ENCODE measurements at regions not wholly inside any gene's neighbourhood (a gene's known extent, or its start where the extent isn't known, plus 50 kb on each side); places are given as distances from the start of the nearest gene placed in this dataset.
"Not testable (repeated sequence)": the region's sequence is repeated elsewhere in the genome, so short reads cannot be mapped to it uniquely, and the experiment has no call there.

DNA sequence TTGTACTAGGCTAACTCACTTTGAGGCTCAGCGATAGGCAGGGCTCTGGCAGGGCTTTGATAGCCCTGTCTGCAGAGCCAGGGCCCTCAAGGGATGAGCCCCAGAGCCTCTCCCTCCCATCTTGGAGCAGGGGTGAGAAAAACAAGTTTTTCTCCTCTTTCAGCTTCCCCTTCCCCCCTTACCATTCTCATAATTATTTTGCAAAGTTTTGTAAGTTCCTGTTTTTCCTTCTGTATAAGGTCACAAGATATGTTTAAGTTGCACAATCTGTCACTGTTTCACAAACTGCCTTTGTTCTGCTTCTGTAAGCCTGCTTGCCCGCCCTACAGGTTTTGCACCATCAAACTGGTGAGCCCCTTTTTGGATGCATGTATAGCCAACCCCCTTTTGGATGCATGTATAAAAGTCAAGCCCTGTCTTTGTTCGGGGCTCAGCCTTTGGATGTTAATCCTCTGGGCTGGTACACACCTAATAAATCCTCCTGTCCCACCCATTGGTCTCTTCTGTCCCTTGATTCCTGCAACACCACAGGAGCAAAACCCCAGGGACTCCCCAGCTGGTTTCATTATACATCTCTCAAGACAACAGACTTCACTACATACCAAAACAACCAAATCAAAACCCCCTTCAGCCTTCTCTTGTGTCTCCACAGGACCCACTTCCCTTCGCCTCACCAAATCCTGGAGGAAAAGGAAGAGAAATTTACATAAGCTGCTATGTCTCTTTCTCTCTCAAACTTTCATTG, 52.5 kb upstream of the RESF1 start:
- Histone ChIP-seq H3K4me3 (ENCODE audit: insufficient read depth, low read depth, low read length, poor library complexity, severe bottlenecking) (no peak overlapping the region), H3K27ac (ENCODE audit: insufficient read depth, low read length, poor library complexity, severe bottlenecking) (no peak overlapping the region)
- no peak for DNase-seq

DNA sequence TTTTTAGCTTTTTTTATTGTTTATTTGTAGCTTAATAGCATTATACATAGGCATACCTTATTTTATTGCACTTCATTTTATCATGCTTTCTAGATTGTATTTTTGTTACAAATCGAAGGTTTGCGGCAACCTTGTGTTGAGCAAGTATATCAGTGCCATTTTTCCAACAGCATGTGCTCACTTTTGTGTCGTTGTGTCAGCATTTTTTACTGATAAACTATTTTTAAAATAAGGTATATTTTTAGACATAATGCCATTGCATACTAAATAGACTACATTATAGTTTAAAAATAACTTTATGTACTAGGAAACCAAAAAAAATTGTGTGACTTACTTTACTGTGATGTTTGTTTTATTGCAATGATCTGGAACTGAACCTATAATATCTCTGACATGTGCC, 56.2 kb upstream of the RESF1 start:
- H3K4me3 ChIP-seq (ENCODE audit: insufficient read depth, low read depth, low read length, poor library complexity, severe bottlenecking), result no peak overlapping the region
- peaks cover 3% of the 10 kb centered on the region for H3K4me1 ChIP-seq (ENCODE audit: control insufficient read depth, insufficient read depth, low read length, poor library complexity, severe bottlenecking)
- H3K27me3 ChIP-seq (replicated peaks; ENCODE audit: control insufficient read depth, insufficient read depth, low read length, poor library complexity, severe bottlenecking), result no peaks in the 10 kb centered on the region
- no peaks in the 10 kb centered on the region for H3K36me3 ChIP-seq (ENCODE audit: control insufficient read depth, insufficient read depth, low read length)
- no peak overlapping the region for H3K27ac ChIP-seq (ENCODE audit: insufficient read depth, low read length, poor library complexity, severe bottlenecking)
- peaks cover 7% of the 10 kb centered on the region for H3K9me3 ChIP-seq (ENCODE audit: control insufficient read depth, low read length)
- no peak for DNase-seq

More for the DNA sequence above, 52.5 kb upstream of the RESF1 start:
- Histone ChIP-seq H3K9me3 (ENCODE audit: control insufficient read depth, low read length) (no peaks in the 10 kb centered on the region), H3K4me1 (ENCODE audit: control insufficient read depth, insufficient read depth, low read length, poor library complexity, severe bottlenecking) (no peaks in the 10 kb centered on the region), H3K36me3 (ENCODE audit: control insufficient read depth, insufficient read depth, low read length) (no peaks in the 10 kb centered on the region), H3K27me3 (replicated peaks; ENCODE audit: control insufficient read depth, insufficient read depth, low read length, poor library complexity, severe bottlenecking) (no peaks in the 10 kb centered on the region)

DNA sequence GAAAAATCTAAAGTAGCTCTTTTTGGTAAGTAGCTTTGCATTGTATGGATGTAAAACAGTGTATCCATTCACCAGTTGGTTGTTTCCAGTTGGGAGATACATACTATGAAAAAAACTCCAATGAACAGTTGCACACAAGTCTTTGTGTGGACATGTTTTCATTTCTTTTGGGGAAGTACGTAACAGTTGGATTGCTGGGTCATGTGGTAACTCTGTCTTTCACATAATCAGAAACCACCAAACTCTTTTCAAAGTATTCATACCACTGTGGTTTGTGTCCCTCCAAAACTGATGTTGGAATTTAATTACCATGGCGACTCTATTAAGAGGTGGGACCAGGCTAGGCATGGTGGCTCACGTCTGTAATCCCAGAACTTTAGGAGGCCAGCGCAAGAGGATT, 58.9 kb upstream of the RESF1 start:
- Histone ChIP-seq H3K9me3 (ENCODE audit: control insufficient read depth, low read length) (peaks cover 8% of the 10 kb centered on the region), H3K36me3 (ENCODE audit: control insufficient read depth, insufficient read depth, low read length) (no peaks in the 10 kb centered on the region), H3K27me3 (replicated peaks; ENCODE audit: control insufficient read depth, insufficient read depth, low read length, poor library complexity, severe bottlenecking) (no peaks in the 10 kb centered on the region), H3K4me1 (ENCODE audit: control insufficient read depth, insufficient read depth, low read length, poor library complexity, severe bottlenecking) (peaks cover 13% of the 10 kb centered on the region), H3K27ac (ENCODE audit: insufficient read depth, low read length, poor library complexity, severe bottlenecking) (no peak overlapping the region), H3K4me3 (ENCODE audit: insufficient read depth, low read depth, low read length, poor library complexity, severe bottlenecking) (no peak overlapping the region)
- no peak for DNase-seq

DNA sequence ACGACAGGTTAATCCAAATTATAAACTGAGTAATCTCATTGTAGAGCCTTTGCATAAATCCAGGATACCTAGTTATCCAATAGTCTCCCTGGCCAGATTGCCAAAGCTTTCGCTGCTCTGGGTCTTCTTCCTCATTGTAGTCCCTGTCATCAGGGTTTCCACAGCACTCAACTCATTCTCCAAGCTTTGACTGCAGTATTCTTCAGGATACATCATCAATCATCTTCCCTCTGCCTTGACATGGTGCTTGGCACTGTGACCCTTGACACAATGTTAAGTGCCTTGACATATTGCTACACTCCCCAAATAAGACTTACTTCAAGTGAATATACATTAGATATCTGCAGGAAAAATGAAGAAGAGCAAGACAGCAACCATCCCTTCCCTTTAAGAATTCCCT, 60.1 kb upstream of the RESF1 start:
- Histone ChIP-seq H3K9me3 (ENCODE audit: control insufficient read depth, low read length) (peaks cover 11% of the 10 kb centered on the region), H3K27me3 (replicated peaks; ENCODE audit: control insufficient read depth, insufficient read depth, low read length, poor library complexity, severe bottlenecking) (no peaks in the 10 kb centered on the region), H3K27ac (ENCODE audit: insufficient read depth, low read length, poor library complexity, severe bottlenecking) (no peak overlapping the region), H3K4me1 (ENCODE audit: control insufficient read depth, insufficient read depth, low read length, poor library complexity, severe bottlenecking) (peaks cover 16% of the 10 kb centered on the region), H3K36me3 (ENCODE audit: control insufficient read depth, insufficient read depth, low read length) (no peaks in the 10 kb centered on the region), H3K4me3 (ENCODE audit: insufficient read depth, low read depth, low read length, poor library complexity, severe bottlenecking) (no peak overlapping the region)
- no peak for DNase-seq

DNA sequence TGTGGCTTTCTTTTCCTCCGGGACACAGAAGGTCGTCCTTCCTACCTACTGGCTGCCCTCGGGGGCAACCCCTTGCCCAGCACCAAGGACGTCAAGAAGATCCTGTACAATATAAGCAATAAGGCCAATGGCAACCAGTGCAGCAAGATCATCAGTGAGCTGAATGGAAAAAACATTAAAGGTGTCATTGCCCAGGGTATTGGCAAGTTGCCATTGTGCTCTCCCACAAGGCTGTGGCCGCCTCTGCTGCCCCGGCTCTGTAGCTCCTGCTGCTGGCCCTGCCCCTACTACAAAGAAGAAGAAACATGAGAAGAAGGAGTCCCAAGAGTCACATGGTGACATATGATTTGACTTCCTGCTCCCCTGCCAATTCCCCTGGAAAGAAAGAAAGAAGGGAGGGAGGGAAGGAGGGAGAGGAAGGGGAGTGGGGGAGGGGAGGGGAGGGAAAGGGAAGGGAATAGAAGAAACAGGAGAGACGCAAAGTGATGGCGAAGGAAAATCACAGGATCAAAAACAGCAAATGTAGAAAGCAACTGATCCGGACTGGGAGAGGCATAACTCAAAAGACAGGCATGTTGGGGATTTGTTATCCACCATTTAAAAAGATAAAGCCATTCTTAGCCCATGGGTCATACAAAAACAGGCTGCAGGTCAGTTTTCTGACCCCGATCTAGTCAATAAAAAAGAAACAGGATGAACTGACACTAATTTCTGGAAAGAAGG, 61.3 kb upstream of the RESF1 start:
- no peaks in the 10 kb centered on the region for H3K27me3 ChIP-seq (replicated peaks; ENCODE audit: control insufficient read depth, insufficient read depth, low read length, poor library complexity, severe bottlenecking)
- peak overlapping the region; percentile 77 for H3K27ac ChIP-seq (ENCODE audit: insufficient read depth, low read length, poor library complexity, severe bottlenecking)
- H3K36me3 ChIP-seq (ENCODE audit: control insufficient read depth, insufficient read depth, low read length), result no peaks in the 10 kb centered on the region
- H3K4me1 ChIP-seq (ENCODE audit: control insufficient read depth, insufficient read depth, low read length, poor library complexity, severe bottlenecking), result peaks cover 16% of the 10 kb centered on the region
- peak in 1 of 3 donors; percentile 6 for DNase-seq
- peaks cover 14% of the 10 kb centered on the region for H3K9me3 ChIP-seq (ENCODE audit: control insufficient read depth, low read length)
- no peak overlapping the region for H3K4me3 ChIP-seq (ENCODE audit: insufficient read depth, low read depth, low read length, poor library complexity, severe bottlenecking)

DNA sequence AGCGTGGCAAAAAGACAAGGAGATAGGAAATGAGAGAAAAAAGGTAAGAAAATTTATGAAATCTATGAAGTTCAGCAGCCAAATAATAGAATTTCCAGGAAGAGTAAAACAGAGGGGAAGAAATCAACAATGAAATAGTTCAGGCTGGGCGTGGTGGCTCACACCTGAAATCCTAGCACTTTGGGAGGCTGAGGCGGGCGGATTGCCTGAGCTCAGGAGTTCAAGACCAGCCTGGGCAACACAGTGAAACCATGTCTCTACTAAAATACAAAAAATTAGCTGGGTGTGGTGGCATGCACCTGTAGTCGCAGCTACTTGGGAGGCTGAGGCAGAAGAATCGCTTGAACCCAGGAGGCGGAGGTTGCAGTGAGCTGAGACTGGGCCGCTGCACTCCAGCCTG, 62.1 kb upstream of the RESF1 start:
- not testable (repeated sequence) for H3K36me3 ChIP-seq (ENCODE audit: control insufficient read depth, insufficient read depth, low read length); H3K27me3 ChIP-seq (replicated peaks; ENCODE audit: control insufficient read depth, insufficient read depth, low read length, poor library complexity, severe bottlenecking); DNase-seq; H3K4me3 ChIP-seq (ENCODE audit: insufficient read depth, low read depth, low read length, poor library complexity, severe bottlenecking)
- peaks cover 15% of the 10 kb centered on the region for H3K9me3 ChIP-seq (ENCODE audit: control insufficient read depth, low read length)
- peak overlapping the region; percentile 77 for H3K27ac ChIP-seq (ENCODE audit: insufficient read depth, low read length, poor library complexity, severe bottlenecking)
- H3K4me1 ChIP-seq (ENCODE audit: control insufficient read depth, insufficient read depth, low read length, poor library complexity, severe bottlenecking), result peaks cover 16% of the 10 kb centered on the region

DNA sequence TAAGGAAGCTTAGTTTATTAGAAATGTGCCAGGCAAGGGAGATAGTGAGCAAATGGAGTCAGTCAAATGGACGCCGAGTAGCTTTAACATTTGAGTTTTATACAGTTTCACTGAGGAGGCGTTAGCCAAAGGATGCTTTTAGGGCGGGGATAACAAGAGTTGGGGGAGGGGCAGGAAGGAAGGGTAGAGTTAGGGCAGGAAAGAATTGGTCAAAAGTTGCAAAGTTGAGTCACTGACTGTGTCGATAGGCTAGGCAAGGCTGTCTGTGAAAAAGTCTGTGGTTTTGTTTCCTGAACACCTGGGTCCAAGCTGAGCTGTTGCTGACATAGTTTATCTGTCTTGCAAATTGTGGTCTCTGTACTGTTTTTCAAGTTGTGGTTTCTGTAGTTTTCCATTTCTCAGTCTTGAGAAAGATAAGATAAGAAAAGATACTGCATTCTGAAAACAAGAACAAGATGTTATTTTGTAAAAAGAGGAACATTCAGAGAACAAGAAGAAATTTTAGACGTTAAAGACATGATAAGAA, 62.6 kb upstream of the RESF1 start:
- Histone ChIP-seq H3K36me3 (ENCODE audit: control insufficient read depth, insufficient read depth, low read length) (no peaks in the 10 kb centered on the region), H3K27me3 (replicated peaks; ENCODE audit: control insufficient read depth, insufficient read depth, low read length, poor library complexity, severe bottlenecking) (no peaks in the 10 kb centered on the region), H3K27ac (ENCODE audit: insufficient read depth, low read length, poor library complexity, severe bottlenecking) (peak overlapping the region; percentile 77), H3K4me1 (ENCODE audit: control insufficient read depth, insufficient read depth, low read length, poor library complexity, severe bottlenecking) (peaks cover 16% of the 10 kb centered on the region), H3K9me3 (ENCODE audit: control insufficient read depth, low read length) (peaks cover 15% of the 10 kb centered on the region), H3K4me3 (ENCODE audit: insufficient read depth, low read depth, low read length, poor library complexity, severe bottlenecking) (no peak overlapping the region)
- DNase-seq, result peak; percentile 70 to 73 (median 71)

DNA sequence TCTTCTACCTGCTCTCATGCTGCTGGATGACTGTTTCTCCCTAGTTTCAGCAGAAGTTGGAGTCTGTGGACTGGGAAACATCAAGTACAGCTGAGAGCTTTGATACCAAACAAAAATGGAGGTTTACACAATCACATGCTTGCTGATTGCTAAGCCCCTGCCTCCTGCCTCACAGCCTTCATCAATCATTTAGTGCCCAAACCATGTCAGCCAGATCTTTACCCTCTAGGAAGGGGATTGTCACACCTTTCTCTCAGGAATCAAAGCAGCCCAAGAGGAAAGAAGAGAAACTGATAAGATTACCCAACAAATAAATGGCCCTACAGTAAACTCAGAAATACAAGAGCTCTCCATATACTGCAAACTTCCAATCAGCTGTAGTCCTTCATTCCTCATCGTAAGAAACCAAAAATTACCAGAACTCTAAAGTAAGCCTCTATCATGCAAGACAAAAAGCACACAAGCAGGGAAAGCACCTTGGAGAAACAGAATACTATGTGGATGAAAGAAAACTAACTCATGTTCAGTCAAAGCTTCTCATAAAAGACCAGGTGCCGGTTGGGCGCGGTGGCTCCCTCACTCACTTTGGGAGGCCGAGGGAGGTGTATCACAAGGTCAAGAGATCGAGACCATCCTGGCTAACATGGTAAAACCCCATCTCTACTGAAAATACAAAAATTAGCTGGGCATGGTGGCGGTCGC, 63.6 kb upstream of the RESF1 start:
- Histone ChIP-seq H3K4me3 (ENCODE audit: insufficient read depth, low read depth, low read length, poor library complexity, severe bottlenecking) (no peak overlapping the region), H3K27ac (ENCODE audit: insufficient read depth, low read length, poor library complexity, severe bottlenecking) (peak overlapping the region; percentile 72), H3K9me3 (ENCODE audit: control insufficient read depth, low read length) (peaks cover 15% of the 10 kb centered on the region), H3K27me3 (replicated peaks; ENCODE audit: control insufficient read depth, insufficient read depth, low read length, poor library complexity, severe bottlenecking) (no peaks in the 10 kb centered on the region), H3K36me3 (ENCODE audit: control insufficient read depth, insufficient read depth, low read length) (no peaks in the 10 kb centered on the region), H3K4me1 (ENCODE audit: control insufficient read depth, insufficient read depth, low read length, poor library complexity, severe bottlenecking) (peaks cover 21% of the 10 kb centered on the region)
- DNase-seq, result no peak

DNA sequence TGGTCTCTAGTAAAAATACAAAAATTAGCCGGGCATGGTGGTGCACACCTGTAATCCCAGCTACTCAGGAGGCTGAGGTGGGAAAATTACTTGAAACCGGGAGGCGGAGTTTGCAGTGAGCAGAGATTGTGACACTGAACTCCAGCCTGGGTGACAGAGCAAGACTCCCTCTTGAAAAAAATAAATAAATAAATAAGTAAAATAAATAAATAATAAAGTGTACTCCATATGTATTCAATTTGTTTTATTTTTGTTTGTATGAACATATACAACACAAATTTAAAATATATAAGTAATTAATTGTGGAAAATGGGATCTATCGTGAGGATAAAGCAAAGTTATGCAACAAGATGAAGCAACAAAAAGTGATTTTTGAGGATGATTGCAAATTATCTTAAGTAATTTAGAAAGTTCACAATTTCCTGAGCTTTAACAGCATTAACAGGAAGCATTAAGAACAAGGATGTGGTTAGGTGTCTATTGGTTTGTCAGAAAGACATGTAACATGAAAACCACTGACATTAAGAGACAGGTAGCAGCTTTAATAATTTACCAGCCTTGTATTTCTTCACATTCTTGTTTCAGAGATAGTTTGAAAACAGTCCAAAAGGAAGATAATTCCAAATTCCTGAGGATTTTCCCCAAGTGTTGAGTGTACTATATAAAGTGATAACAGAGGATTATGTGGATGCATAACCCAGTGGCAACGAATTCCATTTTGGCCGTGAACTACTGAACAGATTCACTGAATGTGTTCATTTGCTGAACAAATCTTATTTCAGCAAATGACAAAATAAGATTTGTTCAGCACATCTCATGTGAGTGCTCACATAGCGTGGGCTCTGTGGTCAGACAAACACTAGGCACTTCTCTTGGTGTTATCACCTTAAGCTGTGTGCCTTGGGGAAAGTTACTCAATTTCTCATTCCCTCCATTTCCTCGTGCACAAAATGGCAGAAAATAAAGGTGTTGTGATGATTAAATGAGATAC, 68.6 kb upstream of the RESF1 start:
- H3K4me3 ChIP-seq (ENCODE audit: insufficient read depth, low read depth, low read length, poor library complexity, severe bottlenecking), result no peak overlapping the region
- H3K9me3 ChIP-seq (ENCODE audit: control insufficient read depth, low read length), result peaks cover 32% of the 10 kb centered on the region
- peak overlapping the region; percentile 41 for H3K27ac ChIP-seq (ENCODE audit: insufficient read depth, low read length, poor library complexity, severe bottlenecking)
- no peak for DNase-seq
- no peaks in the 10 kb centered on the region for H3K36me3 ChIP-seq (ENCODE audit: control insufficient read depth, insufficient read depth, low read length)
- no peaks in the 10 kb centered on the region for H3K27me3 ChIP-seq (replicated peaks; ENCODE audit: control insufficient read depth, insufficient read depth, low read length, poor library complexity, severe bottlenecking)
- H3K4me1 ChIP-seq (ENCODE audit: control insufficient read depth, insufficient read depth, low read length, poor library complexity, severe bottlenecking), result peaks cover 10% of the 10 kb centered on the region
